NB4 (cell line): ENCODE measurements at regions not wholly inside any gene's neighbourhood (a gene's known extent, or its start where the extent isn't known, plus 50 kb on each side); places are given as distances from the start of the nearest gene placed in this dataset.
"Not testable (repeated sequence)": the region's sequence is repeated elsewhere in the genome, so short reads cannot be mapped to it uniquely, and the experiment has no call there.

ENCODE experiments used
- DNase-seq: peaks from one replicate; pipeline ENCODE4 v3.0.0; 2010; ENCODE audit warnings: low read depth
- H3K4me3 ChIP-seq: one replicate; pipeline ENCODE4 v1.5.1; 2011; ENCODE audit warnings: mild to moderate bottlenecking, low read depth, low read length, moderate library complexity
- MYC ChIP-seq: IDR thresholded peaks from 2 replicates; pipeline ENCODE4 v1.6.1; 2011; ENCODE audit warnings: low read depth, low read length
- POLR2A ChIP-seq: IDR thresholded peaks from 2 replicates; pipeline ENCODE4 v1.6.1; 2011; ENCODE audit warnings: mild to moderate bottlenecking; ENCODE audit not compliant: insufficient read length; ENCODE audit errors: extremely low read depth
- TF ChIP-seq, protein P1 (sequence below): IDR thresholded peaks from one replicate; pipeline ENCODE4 v1.5.1; 2012; ENCODE audit warnings: low read depth, low read length
- TF ChIP-seq, protein P2 (sequence below): IDR thresholded peaks from 2 replicates; pipeline ENCODE4 v1.6.1; 2011; ENCODE audit warnings: low read depth, low read length

DNA sequence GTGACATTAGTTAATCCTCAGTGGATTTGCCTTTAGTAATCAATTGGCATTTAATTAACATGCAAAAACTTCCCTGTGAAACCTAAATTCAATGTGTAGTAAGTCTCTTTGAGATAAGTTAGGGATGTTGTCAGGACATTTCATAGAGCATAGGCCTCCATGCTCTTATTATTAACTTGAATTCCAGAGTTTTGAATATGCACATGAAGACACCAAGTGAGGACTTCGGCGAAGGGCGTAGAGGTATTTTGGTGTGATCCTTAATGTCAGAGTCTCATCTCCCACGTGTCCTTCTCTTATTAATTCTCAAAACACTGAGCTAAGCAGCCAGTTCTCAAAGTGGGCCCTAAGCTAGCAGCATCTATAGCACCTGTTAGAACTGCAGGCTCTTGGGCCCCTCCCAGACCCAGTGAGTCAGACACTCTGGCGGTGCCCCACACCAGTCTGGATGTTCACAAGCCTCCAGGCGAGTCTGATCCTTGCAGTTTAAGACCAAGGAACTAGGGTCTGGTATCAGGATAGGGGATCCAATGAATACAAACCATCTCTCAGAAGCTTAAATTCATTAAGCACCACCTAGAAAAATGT is 292.1 kb downstream of the QKI start:
- TF ChIP-seq MYC (no peak), POLR2A (no peak)
- TF ChIP-seq, protein P1, sequence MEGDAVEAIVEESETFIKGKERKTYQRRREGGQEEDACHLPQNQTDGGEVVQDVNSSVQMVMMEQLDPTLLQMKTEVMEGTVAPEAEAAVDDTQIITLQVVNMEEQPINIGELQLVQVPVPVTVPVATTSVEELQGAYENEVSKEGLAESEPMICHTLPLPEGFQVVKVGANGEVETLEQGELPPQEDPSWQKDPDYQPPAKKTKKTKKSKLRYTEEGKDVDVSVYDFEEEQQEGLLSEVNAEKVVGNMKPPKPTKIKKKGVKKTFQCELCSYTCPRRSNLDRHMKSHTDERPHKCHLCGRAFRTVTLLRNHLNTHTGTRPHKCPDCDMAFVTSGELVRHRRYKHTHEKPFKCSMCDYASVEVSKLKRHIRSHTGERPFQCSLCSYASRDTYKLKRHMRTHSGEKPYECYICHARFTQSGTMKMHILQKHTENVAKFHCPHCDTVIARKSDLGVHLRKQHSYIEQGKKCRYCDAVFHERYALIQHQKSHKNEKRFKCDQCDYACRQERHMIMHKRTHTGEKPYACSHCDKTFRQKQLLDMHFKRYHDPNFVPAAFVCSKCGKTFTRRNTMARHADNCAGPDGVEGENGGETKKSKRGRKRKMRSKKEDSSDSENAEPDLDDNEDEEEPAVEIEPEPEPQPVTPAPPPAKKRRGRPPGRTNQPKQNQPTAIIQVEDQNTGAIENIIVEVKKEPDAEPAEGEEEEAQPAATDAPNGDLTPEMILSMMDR, result no peak
- TF ChIP-seq, protein P2, sequence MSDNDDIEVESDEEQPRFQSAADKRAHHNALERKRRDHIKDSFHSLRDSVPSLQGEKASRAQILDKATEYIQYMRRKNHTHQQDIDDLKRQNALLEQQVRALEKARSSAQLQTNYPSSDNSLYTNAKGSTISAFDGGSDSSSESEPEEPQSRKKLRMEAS, result no peak
- no peak for DNase-seq
- H3K4me3 ChIP-seq, result no peak overlapping the region

DNA sequence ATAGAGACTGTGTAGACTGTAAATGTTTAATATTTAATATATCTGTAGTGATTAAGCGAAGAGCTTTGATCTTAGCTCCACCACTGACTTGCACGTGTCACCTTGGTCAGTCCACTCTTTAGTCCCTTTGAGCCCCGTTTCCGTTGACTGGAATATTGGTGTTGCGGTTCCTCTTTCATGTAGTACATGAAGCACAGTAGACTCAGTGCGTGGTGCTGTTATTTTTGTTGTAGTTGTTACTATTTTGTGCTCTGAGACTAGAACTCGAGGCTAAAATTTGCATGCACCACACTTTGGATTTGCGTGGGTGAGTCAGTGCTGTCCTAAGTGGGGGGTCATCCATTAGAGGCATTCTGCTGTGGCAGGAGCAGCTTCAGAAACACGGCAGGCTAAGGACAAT is 291.4 kb downstream of the QKI start:
- TF ChIP-seq, protein P1, result no peak
- TF ChIP-seq, protein P2, result no peak
- TF ChIP-seq POLR2A, result no peak
- TF ChIP-seq MYC, result no peak
- DNase-seq, result no peak
- no peak overlapping the region for H3K4me3 ChIP-seq

DNA sequence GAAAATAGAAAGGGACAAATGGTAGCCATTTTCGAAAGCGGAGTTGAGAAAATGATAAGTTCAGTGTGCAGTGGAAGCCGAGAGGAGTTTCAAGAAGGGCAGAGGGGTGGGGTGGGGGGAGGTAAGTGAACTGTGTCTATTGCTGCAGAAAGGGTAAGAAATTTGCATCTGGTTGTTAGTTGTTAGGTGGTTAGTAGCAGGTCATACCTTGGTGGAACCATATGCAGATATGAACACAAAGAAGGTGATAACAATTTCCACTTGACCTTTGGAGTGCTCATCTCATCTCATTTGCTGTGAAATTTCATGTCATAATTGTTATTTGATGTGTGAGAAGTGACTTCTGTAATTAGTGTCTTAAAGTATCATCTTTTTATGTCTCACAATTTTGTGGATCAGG is 288.2 kb downstream of the QKI start:
- TF ChIP-seq MYC (no peak), POLR2A (no peak)
- TF ChIP-seq, protein P1, result no peak
- TF ChIP-seq, protein P2, result no peak
- no peak overlapping the region for H3K4me3 ChIP-seq
- no peak for DNase-seq

DNA sequence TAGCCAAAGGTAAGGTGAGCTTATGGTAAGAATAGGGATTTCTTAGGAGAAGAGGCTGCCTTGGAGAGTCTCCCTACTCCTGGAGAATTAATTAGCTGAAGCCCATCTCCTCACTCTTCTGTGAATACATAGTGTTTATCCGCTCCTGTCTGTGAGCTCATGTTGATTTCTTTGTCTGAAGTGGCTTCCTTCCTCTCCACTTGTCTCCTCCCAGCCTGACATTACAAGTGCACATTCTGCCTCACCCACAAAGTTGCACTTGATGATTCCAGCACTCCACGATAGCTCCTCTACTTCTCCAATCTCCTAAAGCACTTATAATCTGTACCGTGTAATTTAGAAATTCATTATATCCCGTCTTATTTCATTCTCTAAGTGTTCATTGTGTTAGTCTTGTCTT is 287.2 kb downstream of the QKI start:
- DNase-seq, result no peak
- H3K4me3 ChIP-seq, result no peak overlapping the region
- TF ChIP-seq, protein P2, result no peak
- no peak for TF ChIP-seq MYC
- TF ChIP-seq POLR2A, result no peak

DNA sequence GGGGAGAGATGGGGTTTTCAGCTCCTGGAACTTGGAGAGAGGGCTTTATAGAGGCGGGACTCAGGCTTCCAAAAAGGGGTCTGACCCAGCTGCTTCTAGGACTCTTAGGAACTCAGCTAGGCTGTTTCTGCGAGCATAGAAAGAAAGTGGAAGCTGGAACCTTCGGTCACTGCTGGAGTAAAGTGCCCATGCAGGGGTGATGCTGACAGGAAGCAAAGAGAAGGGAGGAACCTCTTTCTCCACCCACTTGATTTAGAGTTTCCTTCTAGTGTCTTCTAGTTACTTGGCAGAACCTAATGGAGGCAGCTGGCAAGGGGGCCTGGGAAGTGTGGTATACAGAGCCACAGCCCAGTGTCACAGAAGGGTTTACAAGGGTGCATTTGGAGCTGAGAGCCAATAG is 283.6 kb downstream of the QKI start:
- no peak overlapping the region for H3K4me3 ChIP-seq
- TF ChIP-seq POLR2A (no peak), MYC (no peak)
- TF ChIP-seq, protein P1, result no peak
- TF ChIP-seq, protein P2, result no peak
- peak; percentile 30 for DNase-seq

DNA sequence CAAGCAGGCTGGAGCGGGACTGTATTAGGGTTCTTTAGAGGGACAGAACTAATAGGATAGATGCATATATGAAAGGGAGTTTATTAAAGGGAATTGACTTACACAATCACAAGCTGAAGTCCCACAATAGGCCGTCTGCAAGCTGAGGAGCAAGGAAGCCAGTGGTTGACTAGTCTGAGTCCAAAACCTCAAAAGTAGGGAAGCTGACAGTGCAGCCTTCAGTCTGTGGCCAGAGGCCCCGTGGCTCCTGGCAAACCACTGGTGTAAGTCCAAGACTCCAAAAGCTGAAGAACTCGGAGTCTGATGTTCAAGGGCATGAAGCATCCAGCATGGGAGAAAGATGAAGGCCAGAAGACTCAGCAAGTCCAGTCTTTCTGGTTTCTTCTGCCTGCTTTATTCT is 281.8 kb downstream of the QKI start:
- not testable (repeated sequence) for H3K4me3 ChIP-seq
- DNase-seq, result peak; percentile 63

DNA sequence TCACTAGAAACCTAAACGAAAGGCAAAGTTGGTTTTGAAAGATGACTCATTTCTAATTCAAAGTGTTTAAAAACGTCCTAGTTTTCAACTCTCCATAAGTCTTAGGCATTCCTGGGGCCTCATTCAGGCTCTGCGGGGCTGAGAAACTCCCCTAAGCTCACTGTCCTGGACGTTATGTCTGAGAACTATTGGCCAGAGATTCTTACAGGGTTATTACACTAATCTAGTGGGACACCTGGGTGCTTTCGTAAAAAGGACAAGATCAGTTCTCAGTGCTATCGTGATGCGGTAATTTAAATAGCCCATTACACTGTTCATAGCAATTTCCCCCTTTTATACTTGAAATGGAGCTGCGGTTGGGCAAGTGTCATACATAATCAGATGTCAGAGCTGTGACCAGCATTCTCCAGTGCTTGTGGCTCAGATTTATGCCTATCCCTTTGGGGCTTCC is 280.9 kb downstream of the QKI start:
- no peak for DNase-seq
- H3K4me3 ChIP-seq, result no peak overlapping the region
- TF ChIP-seq POLR2A, result no peak
- TF ChIP-seq, protein P1, result no peak
- TF ChIP-seq, protein P2, result no peak
- no peak for TF ChIP-seq MYC
